Vagina (tissue), 2 donors: ENCODE measurements at regions not wholly inside any gene's neighbourhood (a gene's known extent, or its start where the extent isn't known, plus 50 kb on each side); places are given as distances from the start of the nearest gene placed in this dataset.

ENCODE experiments used
- CTCF ChIP-seq, 3 experiments: fragments of 450-650 bp in 2 of 3; fragments of 200-600 bp in 1 of 3; sonication (generic) in 1 of 3; IDR thresholded peaks; one replicate each; pipeline ENCODE4 v1.5.1; 2017 to 2019; ENCODE audit warnings: antibody characterized with exemption in 3 of 3, mild to moderate bottlenecking in 2 of 3, moderate library complexity in 2 of 3
- POLR2A ChIP-seq, 2 donors: fragments of 450-650 bp; IDR thresholded peaks; one replicate each; pipeline ENCODE4 v1.6.1; 2017; ENCODE audit warnings: antibody characterized with exemption in 2 of 2, mild to moderate bottlenecking in 2 of 2, moderate library complexity in 2 of 2

GRCh38 chr1:30165116-30165515, 558.3 kb downstream of the MATN1 start:
- no peak for TF ChIP-seq CTCF (IDR thresholded peaks at IDR 0.05)
- no peak for TF ChIP-seq POLR2A (IDR thresholded peaks at IDR 0.05)
